ENCODE measurements at regions not wholly inside any gene's neighbourhood (a gene's known extent, or its start where the extent isn't known, plus 50 kb on each side); places are given as distances from the start of the nearest gene placed in this dataset.

DNA sequence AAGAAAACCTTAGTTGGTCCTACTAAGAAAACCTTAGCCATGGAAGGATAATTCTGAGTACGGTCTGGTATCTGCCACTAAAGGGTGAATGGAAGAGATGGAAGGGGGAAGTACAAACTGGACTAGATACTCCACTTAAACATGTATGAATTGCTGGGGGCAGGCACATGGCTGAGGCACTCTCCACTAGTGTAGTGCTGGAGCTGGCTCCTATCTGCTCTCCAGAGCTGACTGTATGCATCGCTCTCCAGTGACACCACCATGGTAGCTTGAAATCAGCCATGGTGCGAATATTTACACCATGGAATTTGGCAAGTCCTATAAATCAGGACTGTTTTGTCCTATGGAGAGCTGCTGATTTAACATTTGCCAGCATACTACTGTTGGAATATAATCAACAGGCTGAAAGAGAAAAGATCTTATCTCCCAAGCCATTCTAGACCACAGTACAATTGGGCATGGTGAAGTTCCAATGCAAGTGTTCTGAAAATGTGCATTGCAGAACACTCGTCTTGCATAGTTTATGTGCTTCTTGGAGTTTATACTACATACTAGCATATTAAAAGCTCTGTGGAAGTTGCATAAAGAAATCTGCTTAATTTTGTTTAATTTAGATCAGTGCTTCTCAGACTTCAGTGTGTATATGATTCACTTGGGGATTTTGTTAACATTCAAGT, 277.4 kb downstream of the TDRD15 start:
- BruUV-seq (replicated peaks): no TSS peak
- H3K4ac ChIP-seq (ENCODE audit: low read depth, low read length): no peak overlapping the region
- H3K56ac ChIP-seq (ENCODE audit: extremely low read depth, insufficient read depth, low read length): no peak overlapping the region
- 0 out of 2 replicates have a peak, but pooled peaks cover 3% of the 10 kb centered on the region for H3K9me1 ChIP-seq (ENCODE audit: insufficient read depth, low read length)
- H4K20me1 ChIP-seq (ENCODE audit: insufficient read depth, low read length): no peaks in the 10 kb centered on the region
- H3K4me1 ChIP-seq (ENCODE audit: control insufficient read depth, insufficient read depth, low read length): no peaks in the 10 kb centered on the region
- no peak overlapping the region for H3K9ac ChIP-seq (ENCODE audit: low read depth, low read length)
- H2AK9ac ChIP-seq (replicated peaks; ENCODE audit: low read depth, low read length, poor library complexity): no peak overlapping the region
- no peak overlapping the region for H2BK15ac ChIP-seq (ENCODE audit: low read depth, low read length)
- ATAC-seq (ENCODE audit: low read depth) (peak; percentile 29; the same call in 1 of the 2 replicates), DNase-seq (no peak)
- no peak overlapping the region for H2AK5ac ChIP-seq (ENCODE audit: low read depth, low read length)
- no peak overlapping the region for H2BK120ac ChIP-seq (ENCODE audit: low read depth, low read length)
- H3K9me3 ChIP-seq (ENCODE audit: control insufficient read depth, insufficient read depth, low read length): no peaks in the 10 kb centered on the region
- H3K14ac ChIP-seq (replicated peaks; ENCODE audit: low read depth, low read length): no peak overlapping the region
- no peak overlapping the region for H2AFZ ChIP-seq (replicated peaks; ENCODE audit: low read length, poor library complexity)
- H3K23ac ChIP-seq (ENCODE audit: low read depth, low read length): no peak overlapping the region
- dilution Hi-C loops (cut with HindIII; ENCODE audit: low sequenced_read_pairs, unreplicated experiment) (no loop called here), in situ Hi-C loops (cut with MboI; ENCODE audit: low sequenced_read_pairs) (no loop called here), intact Hi-C loops (cut with micrococcal nuclease) (no loop called here)
- no peak for TF ChIP-seq CEBPB (IDR thresholded peaks at IDR 0.05; ENCODE audit: low read depth, low read length)
- peak; percentile 50; the same call in 1 of the 2 replicates for TF ChIP-seq MXI1 (IDR thresholded peaks at IDR 0.05; ENCODE audit: borderline replicate concordance, low read depth, low read length)
- 83% methylated on average over 1 of the region's 4 CpGs; no CpG with 5 or more reads in 1 of the 2 experiments for WGBS, 2 experiments (ENCODE audit: extremely low coverage in 2 of 2, insufficient read length in 1 of 2)
- no peak overlapping the region for H4K8ac ChIP-seq (ENCODE audit: low read depth in 2 of 2, low read length in 2 of 2)
- no peak overlapping the region for H4K91ac ChIP-seq (ENCODE audit: insufficient read depth, low read depth, low read length)
- H2BK20ac ChIP-seq (ENCODE audit: low read depth, low read length): no peak overlapping the region
- CTCF ChIA-PET: interaction anchor here (1.2 to 1.5 kb wide), 2 partner anchors 9 to 10 kb away, joined by 3 to 4 read pairs; no protein-coding TSS in a partner anchor
- no peaks in the 10 kb centered on the region for H3K27me3 ChIP-seq (ENCODE audit: control insufficient read depth, insufficient read depth, low read length)
- POLR2A ChIA-PET (ENCODE audit: unreplicated experiment): no interaction called here
- no peaks in the 10 kb centered on the region for H3K79me1 ChIP-seq (ENCODE audit: low read depth in 1 of 2, low read length in 2 of 2)
- no peaks in the 10 kb centered on the region for H3K36me3 ChIP-seq (ENCODE audit: control insufficient read depth, insufficient read depth, low read length)
- H2BK5ac ChIP-seq (ENCODE audit: low read depth, low read length, poor library complexity, severe bottlenecking): no peak overlapping the region
- no peak overlapping the region for H3K27ac ChIP-seq (ENCODE audit: insufficient read depth, low read length)
- H3K4me2 ChIP-seq (ENCODE audit: low read depth, low read length): 0 out of 2 replicates have a peak overlapping the region, but pooled peaks have one; percentile 16
- H4K5ac ChIP-seq (ENCODE audit: low read depth, low read length): no peak overlapping the region
- no peak overlapping the region for H3K4me3 ChIP-seq (ENCODE audit: insufficient read depth, low read depth, low read length)
- no peak overlapping the region for H3K18ac ChIP-seq (ENCODE audit: low read depth, low read length)

All from IMR-90 (cell line).